HG03039 (cell line): ENCODE measurements at regions not wholly inside any gene's neighbourhood (a gene's known extent, or its start where the extent isn't known, plus 50 kb on each side); places are given as distances from the start of the nearest gene placed in this dataset.
"Not testable (repeated sequence)": the region's sequence is repeated elsewhere in the genome, so short reads cannot be mapped to it uniquely, and the experiment has no call there.

Source experiments
- ATAC-seq: cut with Tn5 transposase; IDR thresholded peaks from one replicate; pipeline ENCODE4 v1.9.1; 2021; ENCODE audit warnings: mild to moderate bottlenecking, moderate library complexity; ENCODE audit not compliant: unreplicated experiment

- no peak for ATAC-seq
Observed at GRCh38 chr2:142395291-142395690, 264.5 kb upstream of the LRP1B start.

- no peak for ATAC-seq
Observed at GRCh38 chr2:142380372-142380771, 249.6 kb upstream of the LRP1B start.

GRCh38 chr2:142362069-142362468 is 231.3 kb upstream of the LRP1B start:
- ATAC-seq, result not testable (repeated sequence)

- no peak for ATAC-seq
Observed at GRCh38 chr2:142347751-142348150, 216.9 kb upstream of the LRP1B start.

- no peak for ATAC-seq
Observed at GRCh38 chr2:142339261-142339660, 208.4 kb upstream of the LRP1B start.

- no peak for ATAC-seq
Observed at GRCh38 chr2:142332196-142332595, 201.4 kb upstream of the LRP1B start.

GRCh38 chr2:142330458-142330857 is 199.6 kb upstream of the LRP1B start:
- no peak for ATAC-seq

GRCh38 chr2:142325870-142326269 is 195.1 kb upstream of the LRP1B start:
- ATAC-seq, result no peak

GRCh38 chr2:142323206-142323605 is 192.4 kb upstream of the LRP1B start:
- no peak for ATAC-seq

- no peak for ATAC-seq
Observed at GRCh38 chr2:142321706-142322280, 191.0 kb upstream of the LRP1B start.

GRCh38 chr2:142320067-142320466 is 189.3 kb upstream of the LRP1B start:
- ATAC-seq, result no peak

- no peak for ATAC-seq
Observed at GRCh38 chr2:142316049-142316448, 185.2 kb upstream of the LRP1B start.

GRCh38 chr2:142315346-142315745 is 184.5 kb upstream of the LRP1B start:
- no peak for ATAC-seq

- ATAC-seq, result no peak
Observed at GRCh38 chr2:142314164-142314563, 183.3 kb upstream of the LRP1B start.

- no peak for ATAC-seq
Observed at GRCh38 chr2:142310530-142310929, 179.7 kb upstream of the LRP1B start.

GRCh38 chr2:142308744-142309143 is 177.9 kb upstream of the LRP1B start:
- no peak for ATAC-seq

GRCh38 chr2:142307616-142308115 is 176.8 kb upstream of the LRP1B start:
- ATAC-seq, result no peak

- no peak for ATAC-seq
Observed at GRCh38 chr2:142307086-142307485, 176.3 kb upstream of the LRP1B start.

- no peak for ATAC-seq
Observed at GRCh38 chr2:142306131-142306530, 175.3 kb upstream of the LRP1B start.

- ATAC-seq, result no peak
Observed at GRCh38 chr2:142300517-142300916, 169.7 kb upstream of the LRP1B start.

- ATAC-seq, result no peak
Observed at GRCh38 chr2:142299021-142299420, 168.2 kb upstream of the LRP1B start.

- no peak for ATAC-seq
Observed at GRCh38 chr2:142294225-142294624, 163.4 kb upstream of the LRP1B start.

GRCh38 chr2:142291969-142292368 is 161.2 kb upstream of the LRP1B start:
- ATAC-seq, result no peak
